ENCODE measurements at regions not wholly inside any gene's neighbourhood (a gene's known extent, or its start where the extent isn't known, plus 50 kb on each side); places are given as distances from the start of the nearest gene placed in this dataset.

GRCh38 chr5:31113666-31114350 is 79.7 kb upstream of the CDH6 start:
- TF ChIP-seq GATA2 (IDR thresholded peaks at IDR 0.05; ENCODE audit: low read depth, low read length) (no peak), GATA3 (IDR thresholded peaks at IDR 0.05; ENCODE audit: low read depth, low read length) (no peak)
